DND-41 (cell line): ENCODE measurements at regions not wholly inside any gene's neighbourhood (a gene's known extent, or its start where the extent isn't known, plus 50 kb on each side); places are given as distances from the start of the nearest gene placed in this dataset.

Source experiments
- CTCF ChIP-seq: IDR thresholded peaks from 2 replicates; pipeline ENCODE4 v1.5.1; 2012; ENCODE audit warnings: borderline replicate concordance, low read length, moderate library complexity, mild to moderate bottlenecking; ENCODE audit not compliant: poor library complexity, severe bottlenecking; ENCODE audit errors: extremely low read depth
- EZH2 ChIP-seq: IDR thresholded peaks from 3 replicates; pipeline ENCODE4 v1.6.1; 2012; ENCODE audit warnings: borderline replicate concordance, low read depth, mild to moderate bottlenecking, moderate library complexity, low read length, inconsistent platforms; ENCODE audit not compliant: severe bottlenecking

- no peak for TF ChIP-seq CTCF
- no peak for TF ChIP-seq EZH2
These were observed 78.2 kb downstream of the TM2D3 start for GRCh38 chr15:101573951-101574350.
